Gastrocnemius medialis (tissue), 4 donors: ENCODE measurements at regions not wholly inside any gene's neighbourhood (a gene's known extent, or its start where the extent isn't known, plus 50 kb on each side); places are given as distances from the start of the nearest gene placed in this dataset.
"Not testable (repeated sequence)": the region's sequence is repeated elsewhere in the genome, so short reads cannot be mapped to it uniquely, and the experiment has no call there.

Experiments used
- ATAC-seq, 2 donors: fragments of 150-250 bp; one replicate each; pipeline ENCODE4 v1.9.1; 2016
- DNase-seq, 2 donors: peaks; one replicate each; pipeline ENCODE4 v3.0.0-alpha.2; 2019
- H3K27ac ChIP-seq, 4 donors: fragments of 200-600 bp; sonication (generic); 1 replicate in 1 of 4; 2 replicates in 3 of 4; pipeline ENCODE4 v1.5.1; 2016 to 2018; ENCODE audit warnings: mild to moderate bottlenecking in 2 of 4, moderate library complexity in 1 of 4
- H3K27me3 ChIP-seq, 3 donors: fragments of 200-600 bp; sonication (generic) in 2 of 3; 1 replicate in 1 of 3; 2 replicates in 2 of 3; pipeline versions ENCODE4 v1.5.1 to v1.6.0; 2016 to 2019; ENCODE audit warnings: mild to moderate bottlenecking in 1 of 3, moderate library complexity in 1 of 3
- H3K36me3 ChIP-seq, 2 donors: fragments of 200-600 bp; sonication (generic) in 1 of 2; one replicate each; pipeline ENCODE4 v1.5.1; 2017 to 2018
- H3K4me1 ChIP-seq, 2 donors: fragments of 200-600 bp; sonication (generic) in 1 of 2; one replicate each; pipeline ENCODE4 v1.5.1; 2016 to 2017; ENCODE audit warnings: mild to moderate bottlenecking in 2 of 2
- H3K4me3 ChIP-seq, 4 donors: fragments of 200-600 bp; sonication (generic) in 3 of 4; 1 replicate in 1 of 4; 2 replicates in 3 of 4; pipeline ENCODE4 v1.5.1; 2016 to 2019; ENCODE audit warnings: mild to moderate bottlenecking in 2 of 4
- H3K9me3 ChIP-seq, 3 donors: fragments of 200-600 bp; sonication (generic) in 2 of 3; 1 replicate in 1 of 3; 2 replicates in 2 of 3; pipeline ENCODE4 v1.5.1; 2016 to 2019
- POLR2A ChIP-seq, 2 donors: fragments of 450-650 bp; IDR thresholded peaks; one replicate each; pipeline ENCODE4 v1.6.1; 2017; ENCODE audit warnings: antibody characterized with exemption in 2 of 2, mild to moderate bottlenecking in 2 of 2, moderate library complexity in 2 of 2
- in situ Hi-C, 4 donors: fragments of 200-750 bp; cut with MboI; loops; one replicate each; pipeline versions ENCODE4 v1.15.0 to v1.8.0; 2017; ENCODE audit warnings: low sequenced_read_pairs in 4 of 4
- intact Hi-C: fragments of 100-400 bp; cut with DNase I; formaldehyde crosslinking; loops from one replicate; pipeline ENCODE4 v1.15.1; 2023; ENCODE audit warnings: low total_unique reads
- TF ChIP-seq, protein P1 (sequence below), 5 experiments: fragments of 450-650 bp in 3 of 5; fragments of 200-600 bp in 2 of 5; sonication (generic) in 2 of 5; IDR thresholded peaks in 4 of 5; conservative IDR thresholded peaks in 1 of 5; 1 replicate in 4 of 5; 2 replicates in 1 of 5; pipeline ENCODE4 v1.5.1; 2016 to 2019; ENCODE audit warnings: antibody characterized with exemption in 5 of 5, mild to moderate bottlenecking in 3 of 5, moderate library complexity in 3 of 5

DNA sequence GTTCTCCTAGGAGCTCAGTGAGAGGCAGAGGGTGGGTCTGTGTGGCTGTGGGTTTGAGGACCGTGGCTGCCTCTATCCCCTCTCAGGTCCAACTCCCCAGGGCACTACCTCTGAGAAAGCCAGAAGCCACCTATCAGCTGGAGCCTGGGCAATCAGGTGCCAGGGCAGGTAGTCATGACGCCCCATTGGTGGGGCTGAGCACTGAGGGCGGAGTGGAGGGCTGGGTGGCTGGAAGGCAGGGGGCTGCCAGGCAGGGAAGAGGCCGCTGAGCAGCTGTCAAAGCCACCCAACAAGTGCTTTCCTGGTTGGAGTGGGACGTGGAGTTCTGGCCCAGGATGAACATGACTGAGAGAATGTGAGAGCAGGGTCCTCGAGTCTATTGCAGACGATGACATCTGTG, 164.9 kb upstream of the AJAP1 start:
- H3K27ac ChIP-seq: no peak overlapping the region
- intact Hi-C loops (no loop called here), in situ Hi-C loops (no loop called here)
- no peaks in the 10 kb centered on the region for H3K4me1 ChIP-seq
- no peak for TF ChIP-seq POLR2A (IDR thresholded peaks at IDR 0.05)
- TF ChIP-seq, protein P1, sequence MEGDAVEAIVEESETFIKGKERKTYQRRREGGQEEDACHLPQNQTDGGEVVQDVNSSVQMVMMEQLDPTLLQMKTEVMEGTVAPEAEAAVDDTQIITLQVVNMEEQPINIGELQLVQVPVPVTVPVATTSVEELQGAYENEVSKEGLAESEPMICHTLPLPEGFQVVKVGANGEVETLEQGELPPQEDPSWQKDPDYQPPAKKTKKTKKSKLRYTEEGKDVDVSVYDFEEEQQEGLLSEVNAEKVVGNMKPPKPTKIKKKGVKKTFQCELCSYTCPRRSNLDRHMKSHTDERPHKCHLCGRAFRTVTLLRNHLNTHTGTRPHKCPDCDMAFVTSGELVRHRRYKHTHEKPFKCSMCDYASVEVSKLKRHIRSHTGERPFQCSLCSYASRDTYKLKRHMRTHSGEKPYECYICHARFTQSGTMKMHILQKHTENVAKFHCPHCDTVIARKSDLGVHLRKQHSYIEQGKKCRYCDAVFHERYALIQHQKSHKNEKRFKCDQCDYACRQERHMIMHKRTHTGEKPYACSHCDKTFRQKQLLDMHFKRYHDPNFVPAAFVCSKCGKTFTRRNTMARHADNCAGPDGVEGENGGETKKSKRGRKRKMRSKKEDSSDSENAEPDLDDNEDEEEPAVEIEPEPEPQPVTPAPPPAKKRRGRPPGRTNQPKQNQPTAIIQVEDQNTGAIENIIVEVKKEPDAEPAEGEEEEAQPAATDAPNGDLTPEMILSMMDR (IDR thresholded peaks at IDR 0.05 in 4 of 5, conservative IDR thresholded peaks at IDR 0.05 in 1 of 5): no peak
- no peaks in the 10 kb centered on the region for H3K36me3 ChIP-seq
- no peaks in the 10 kb centered on the region for H3K27me3 ChIP-seq
- H3K4me3 ChIP-seq: no peak overlapping the region
- no peak for ATAC-seq
- no peaks in the 10 kb centered on the region for H3K9me3 ChIP-seq
- no peak for DNase-seq

DNA sequence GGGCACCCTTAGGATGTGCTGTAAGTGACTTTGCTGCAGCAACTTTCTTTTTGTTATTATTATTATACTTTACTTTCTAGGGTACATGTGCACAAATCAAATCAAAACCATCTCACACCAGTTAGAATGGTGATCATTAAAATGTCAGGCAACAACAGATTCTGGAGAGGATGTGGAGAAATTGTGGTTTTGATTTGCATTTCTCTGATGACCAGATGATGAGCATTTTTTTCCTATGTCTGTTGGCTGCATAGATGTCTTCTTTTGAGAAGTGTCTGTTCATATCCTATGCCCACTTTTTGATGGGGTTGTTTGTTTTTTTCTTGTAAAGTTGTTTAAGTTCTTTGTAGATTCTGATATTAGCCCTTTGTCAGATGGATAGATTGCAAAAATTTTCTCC, 164.4 kb upstream of the AJAP1 start:
- H3K4me3 ChIP-seq, H3K9me3 ChIP-seq, ATAC-seq, DNase-seq, H3K27me3 ChIP-seq, H3K4me1 ChIP-seq, H3K36me3 ChIP-seq, intact Hi-C loops, H3K27ac ChIP-seq, in situ Hi-C loops: not testable (repeated sequence)

DNA sequence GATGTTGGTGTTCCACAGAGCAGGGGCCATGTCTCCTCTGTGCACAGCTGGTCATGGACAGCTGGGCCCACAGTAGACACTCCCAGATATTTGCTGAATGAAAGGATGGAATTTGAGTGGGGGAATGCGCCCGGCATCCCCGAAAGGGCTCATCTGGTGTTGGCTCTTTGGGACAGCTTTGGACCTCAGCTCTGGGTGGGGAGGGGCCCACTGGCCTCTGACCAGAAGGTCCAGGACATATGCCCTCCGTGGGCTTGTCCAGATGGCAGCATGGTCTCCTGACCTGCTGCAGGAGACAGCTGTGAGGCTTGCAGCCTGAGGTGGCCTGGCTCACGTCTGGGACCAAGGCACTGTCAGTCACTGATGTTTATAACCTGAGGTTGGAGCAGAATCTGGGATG, 160.4 kb upstream of the AJAP1 start:
- Histone ChIP-seq H3K4me3 (no peak overlapping the region), H3K4me1 (no peaks in the 10 kb centered on the region), H3K27me3 (no peaks in the 10 kb centered on the region), H3K27ac (no peak overlapping the region), H3K36me3 (no peaks in the 10 kb centered on the region), H3K9me3 (no peaks in the 10 kb centered on the region)
- DNase-seq: no peak
- ATAC-seq: no peak
- in situ Hi-C loops: no loop called here
- intact Hi-C loops: no loop called here
- TF ChIP-seq, protein P1 (IDR thresholded peaks at IDR 0.05 in 4 of 5, conservative IDR thresholded peaks at IDR 0.05 in 1 of 5): no peak
- no peak for TF ChIP-seq POLR2A (IDR thresholded peaks at IDR 0.05)

DNA sequence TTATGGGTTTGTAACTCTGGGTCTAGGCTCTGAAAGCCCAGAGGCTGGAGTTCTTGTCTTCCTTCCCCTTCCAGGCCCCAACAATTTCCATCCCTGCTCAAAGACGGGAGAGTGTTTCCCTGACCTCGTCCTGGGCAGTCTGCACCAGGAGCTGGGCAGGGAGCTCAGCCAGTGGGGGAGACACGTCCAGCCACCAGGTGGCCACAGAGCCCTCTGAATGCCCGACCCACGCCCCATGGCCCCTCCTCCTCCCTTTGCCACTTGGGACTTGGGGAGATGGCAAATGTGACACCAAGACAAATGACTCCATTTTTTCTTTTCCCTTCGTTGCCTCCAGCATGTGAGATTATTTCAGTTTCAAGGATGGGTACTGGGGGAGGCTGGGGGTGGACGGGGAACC, 159.9 kb upstream of the AJAP1 start:
- DNase-seq (no peak), ATAC-seq (no peak)
- Histone ChIP-seq H3K27me3 (no peaks in the 10 kb centered on the region), H3K36me3 (no peaks in the 10 kb centered on the region), H3K27ac (no peak overlapping the region), H3K4me3 (no peak overlapping the region), H3K9me3 (no peaks in the 10 kb centered on the region), H3K4me1 (no peaks in the 10 kb centered on the region)
- intact Hi-C loops (no loop called here), in situ Hi-C loops (no loop called here)
- no peak for TF ChIP-seq POLR2A (IDR thresholded peaks at IDR 0.05)

DNA sequence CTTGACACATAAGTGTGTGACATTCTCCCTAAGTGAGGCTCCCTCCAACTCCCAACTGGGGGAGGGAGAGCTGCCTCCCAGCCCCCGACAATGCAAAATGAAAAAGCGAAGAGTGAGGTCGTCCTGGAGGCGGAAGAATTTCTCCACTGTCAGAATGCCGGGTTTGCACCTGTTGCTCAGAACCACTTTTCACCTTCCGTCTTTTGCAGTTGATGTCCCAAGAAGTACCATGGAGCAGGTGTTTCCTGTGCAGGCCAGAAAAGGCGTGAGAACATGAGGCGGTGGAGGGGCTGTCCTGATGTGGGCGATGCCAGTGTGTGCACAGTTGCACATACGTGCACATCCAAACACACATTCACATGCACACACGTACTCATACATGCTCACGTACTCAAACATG, 158.6 kb upstream of the AJAP1 start:
- H3K36me3 ChIP-seq: no peaks in the 10 kb centered on the region
- intact Hi-C loops: no loop called here
- H3K9me3 ChIP-seq: no peaks in the 10 kb centered on the region
- DNase-seq (no peak), ATAC-seq (no peak)
- in situ Hi-C loops: no loop called here
- no peak overlapping the region for H3K27ac ChIP-seq
- H3K27me3 ChIP-seq: no peaks in the 10 kb centered on the region
- no peaks in the 10 kb centered on the region for H3K4me1 ChIP-seq
- no peak overlapping the region for H3K4me3 ChIP-seq
- no peak for TF ChIP-seq POLR2A (IDR thresholded peaks at IDR 0.05)
- TF ChIP-seq, protein P1 (IDR thresholded peaks at IDR 0.05 in 4 of 5, conservative IDR thresholded peaks at IDR 0.05 in 1 of 5): no peak

DNA sequence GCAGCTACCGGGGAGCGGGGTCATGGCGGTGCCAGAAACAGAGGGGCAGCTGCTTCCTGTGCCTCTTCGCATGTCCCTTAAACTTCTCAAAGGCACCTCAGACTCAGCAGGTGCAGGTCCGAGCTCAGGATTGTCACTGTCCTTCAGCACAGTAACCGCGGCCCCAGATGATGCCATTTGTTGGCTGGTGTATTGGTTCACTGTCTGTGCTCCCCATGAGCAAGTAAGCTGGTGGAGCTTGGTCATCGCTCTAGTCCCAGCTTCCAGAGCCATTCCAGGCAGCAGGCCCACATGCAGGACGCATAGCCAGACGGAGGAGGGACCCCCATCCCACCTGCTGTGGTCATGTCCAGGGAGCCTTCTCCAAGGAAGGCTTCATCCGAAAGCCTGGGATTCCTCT, 154.0 kb upstream of the AJAP1 start:
- in situ Hi-C loops: no loop called here
- Histone ChIP-seq H3K36me3 (no peaks in the 10 kb centered on the region), H3K9me3 (no peaks in the 10 kb centered on the region), H3K27me3 (peaks cover 0 to 2% (median 0%) of the 10 kb centered on the region in 3 donors), H3K27ac (no peak overlapping the region), H3K4me3 (no peak overlapping the region), H3K4me1 (no peaks in the 10 kb centered on the region)
- DNase-seq: no peak
- ATAC-seq: no peak
- intact Hi-C loops: no loop called here
- TF ChIP-seq, protein P1 (IDR thresholded peaks at IDR 0.05 in 4 of 5, conservative IDR thresholded peaks at IDR 0.05 in 1 of 5): no peak
- TF ChIP-seq POLR2A (IDR thresholded peaks at IDR 0.05): no peak
